ENCODE measurements at regions not wholly inside any gene's neighbourhood (a gene's known extent, or its start where the extent isn't known, plus 50 kb on each side); places are given as distances from the start of the nearest gene placed in this dataset.
"Not testable (repeated sequence)": the region's sequence is repeated elsewhere in the genome, so short reads cannot be mapped to it uniquely, and the experiment has no call there.

- no peak for DNase-seq (ENCODE audit: low spot score)
Observed at GRCh38 chr16:72657164-72657563, 390.8 kb downstream of the ZFHX3 start.

DNA sequence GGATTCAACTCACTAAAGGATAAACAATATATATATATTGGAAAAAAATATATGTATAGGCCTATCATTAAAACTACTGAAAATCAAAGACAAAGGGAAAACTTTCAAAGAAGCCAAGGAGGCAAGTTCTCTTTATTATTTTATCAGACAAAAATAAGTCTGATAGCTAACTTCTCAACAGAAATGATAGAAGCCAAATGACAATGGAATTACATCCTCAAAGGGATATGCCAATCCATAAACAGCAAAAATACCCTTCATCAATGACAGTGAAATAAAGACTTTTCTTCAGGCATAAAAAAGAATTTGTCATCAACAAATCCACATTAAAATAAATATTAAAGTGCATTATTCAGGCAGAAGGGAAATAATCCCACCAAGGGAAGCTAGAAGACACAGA, 393.4 kb downstream of the ZFHX3 start:
- DNase-seq (ENCODE audit: low spot score): no peak

- DNase-seq (ENCODE audit: low spot score): no peak
Observed at GRCh38 chr16:72649254-72649944, 398.5 kb downstream of the ZFHX3 start.

GRCh38 chr16:72646615-72647014, 401.3 kb downstream of the ZFHX3 start:
- DNase-seq (ENCODE audit: low spot score): no peak

DNA sequence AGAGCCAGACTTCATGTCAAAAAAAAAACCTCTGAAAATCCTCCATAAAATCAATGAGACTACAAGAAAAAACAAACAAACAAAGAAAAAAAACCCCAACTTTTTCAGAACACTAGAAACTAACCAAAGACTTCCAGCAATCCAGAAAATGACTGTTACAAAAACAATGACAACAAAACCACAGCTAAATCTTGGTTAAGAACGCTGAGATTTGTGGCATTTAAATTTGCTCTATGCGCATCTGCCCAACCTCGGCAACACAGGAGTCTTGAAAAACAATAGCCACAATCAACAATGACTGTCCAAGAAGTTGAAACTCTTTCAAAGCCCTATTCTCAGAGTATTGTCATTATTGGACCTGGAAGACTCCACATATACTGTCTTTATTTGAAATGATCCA, 402.4 kb downstream of the ZFHX3 start:
- no peak for DNase-seq (ENCODE audit: low spot score)

DNA sequence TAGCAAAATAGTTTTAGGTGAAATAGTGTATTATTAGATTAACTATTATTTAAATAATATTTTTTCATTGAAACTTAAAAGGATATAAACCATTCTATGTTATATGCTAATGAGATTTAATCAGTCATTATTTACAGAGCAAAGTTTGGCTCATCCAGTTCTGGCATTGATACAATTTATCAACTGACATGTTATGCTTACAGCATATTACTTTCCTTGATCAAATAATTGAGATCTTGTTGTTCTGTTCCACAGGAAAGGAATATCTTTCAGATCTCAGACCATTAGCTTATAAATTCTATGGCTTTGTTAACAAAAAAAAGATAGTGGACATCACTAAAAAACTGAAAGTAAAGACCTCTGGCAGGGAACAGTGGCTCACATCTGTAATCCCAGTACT, 403.0 kb downstream of the ZFHX3 start:
- DNase-seq (ENCODE audit: low spot score): no peak

DNA sequence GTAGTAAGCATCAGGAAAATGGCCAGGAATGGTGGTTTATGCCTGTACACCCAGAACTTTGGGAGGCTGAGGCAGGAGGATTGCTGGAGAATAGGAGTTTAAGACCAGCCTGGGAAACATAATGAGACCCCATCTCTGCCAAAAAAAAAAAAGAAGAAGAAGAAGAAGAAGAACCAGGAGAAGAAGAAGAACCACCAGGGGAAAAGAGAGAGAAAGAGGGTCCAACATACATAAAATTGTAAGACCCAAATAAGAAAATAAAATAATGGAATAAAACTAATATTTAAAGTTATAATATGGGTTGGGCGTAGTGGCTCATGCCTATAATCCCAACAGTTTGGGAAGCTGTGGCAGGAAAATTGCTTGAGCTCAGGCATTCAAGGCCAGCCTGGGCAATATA, 408.4 kb downstream of the ZFHX3 start:
- no peak for DNase-seq (ENCODE audit: low spot score)

DNA sequence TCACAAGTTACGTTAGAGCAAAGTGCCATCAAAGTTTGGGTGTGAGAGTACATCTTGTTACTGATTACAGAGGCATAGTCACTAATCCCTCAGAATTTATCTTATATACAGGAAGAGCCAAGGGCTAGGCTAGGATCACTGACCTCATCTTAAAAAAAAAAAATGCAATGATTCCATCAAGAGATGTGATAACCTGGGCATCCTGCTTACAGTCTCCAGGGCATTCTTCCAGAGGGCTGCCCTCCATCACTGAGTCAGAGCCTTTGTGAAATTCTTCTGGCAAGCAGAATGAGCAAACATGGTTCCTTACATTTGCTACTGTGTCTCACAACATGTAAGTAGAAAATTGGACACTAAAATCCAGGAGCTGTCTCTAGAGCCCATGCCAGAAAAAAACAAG, 410.6 kb downstream of the ZFHX3 start:
- DNase-seq (ENCODE audit: low spot score): no peak

GRCh38 chr16:72635694-72636093, 412.2 kb downstream of the ZFHX3 start:
- no peak for DNase-seq (ENCODE audit: low spot score)

- DNase-seq (ENCODE audit: low spot score): no peak
Observed at GRCh38 chr16:72635104-72635503, 412.8 kb downstream of the ZFHX3 start.

GRCh38 chr16:72627182-72627896, 420.6 kb downstream of the ZFHX3 start:
- DNase-seq (ENCODE audit: low spot score): not testable (repeated sequence)

DNA sequence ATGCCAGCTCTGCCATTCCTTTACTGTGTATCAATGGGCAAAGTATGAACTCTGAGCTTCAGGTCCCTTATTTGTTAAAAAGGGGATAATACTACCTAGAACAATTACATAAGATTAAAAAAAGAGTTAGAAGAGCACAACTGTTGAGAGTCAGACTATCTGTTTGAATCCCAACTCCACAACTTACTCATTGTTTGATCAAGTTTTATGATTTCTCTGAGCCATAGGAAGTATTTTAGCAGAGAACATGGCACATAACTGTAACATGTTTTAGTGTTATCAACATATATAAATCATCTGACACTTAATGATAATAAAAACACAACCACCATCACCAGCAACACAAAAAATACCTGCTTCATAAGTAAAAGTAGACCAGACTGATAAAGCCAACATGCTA, 421.3 kb downstream of the ZFHX3 start:
- no peak for DNase-seq (ENCODE audit: low spot score)

GRCh38 chr16:72621651-72622050, 426.3 kb downstream of the ZFHX3 start:
- DNase-seq (ENCODE audit: low spot score): no peak

GRCh38 chr16:72620853-72621252, 427.1 kb downstream of the ZFHX3 start:
- no peak for DNase-seq (ENCODE audit: low spot score)

DNA sequence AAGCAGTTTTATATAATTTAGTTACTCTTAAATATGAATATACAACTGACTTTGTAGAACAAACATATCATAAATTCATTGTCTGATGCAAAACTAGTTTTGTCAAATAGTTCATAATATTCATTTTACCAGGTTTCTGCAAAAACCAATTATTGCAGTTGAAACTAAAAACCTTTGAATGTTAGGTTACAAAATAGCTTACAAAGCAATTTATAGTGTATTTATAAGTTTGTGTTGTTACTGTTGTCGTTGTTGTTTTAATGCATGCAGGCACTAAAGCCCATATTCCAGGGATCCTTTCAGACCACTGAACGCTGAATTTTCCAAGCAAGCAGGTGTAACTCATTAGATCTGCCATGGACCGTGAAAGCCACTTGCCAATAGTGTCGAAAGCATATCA, 427.6 kb downstream of the ZFHX3 start:
- no peak for DNase-seq (ENCODE audit: low spot score)

DNA sequence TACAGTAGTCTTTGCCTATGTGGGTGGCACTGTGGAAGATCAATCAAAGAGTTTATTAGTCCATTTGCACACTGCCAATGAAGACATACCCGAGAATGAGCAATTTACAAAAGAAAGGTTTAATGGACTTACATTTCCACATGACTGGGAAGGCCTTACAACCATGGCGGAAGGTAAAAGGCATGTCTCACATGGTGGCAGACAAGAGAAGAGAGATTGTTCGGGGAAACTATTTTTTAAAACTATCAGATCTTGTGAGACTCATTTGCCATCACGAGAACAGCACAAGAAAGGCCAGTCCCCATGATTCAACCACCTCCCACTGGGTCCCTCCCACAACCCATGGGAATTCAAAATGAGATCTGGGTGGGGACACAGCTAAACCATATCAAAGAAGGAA, 432.1 kb downstream of the ZFHX3 start:
- no peak for DNase-seq (ENCODE audit: low spot score)

DNA sequence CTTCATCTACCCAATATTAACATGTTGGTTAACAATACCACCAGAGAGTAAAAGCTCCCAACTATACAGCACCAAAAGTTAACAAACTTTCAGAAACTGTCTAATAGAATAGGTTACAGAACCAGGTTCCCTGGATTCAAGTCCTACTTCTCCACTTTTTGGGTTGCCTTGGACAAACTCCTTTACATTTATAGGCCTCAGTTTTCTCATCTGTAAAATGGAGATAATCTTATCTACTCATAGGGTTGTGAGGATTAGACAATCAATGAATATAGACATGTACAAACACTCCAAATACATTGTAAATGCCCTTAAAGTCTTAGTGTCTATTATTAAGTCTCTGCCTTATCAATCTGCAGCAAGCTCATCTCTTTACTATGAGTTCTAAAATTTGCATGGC, 435.2 kb downstream of the ZFHX3 start:
- no peak for DNase-seq (ENCODE audit: low spot score)

DNA sequence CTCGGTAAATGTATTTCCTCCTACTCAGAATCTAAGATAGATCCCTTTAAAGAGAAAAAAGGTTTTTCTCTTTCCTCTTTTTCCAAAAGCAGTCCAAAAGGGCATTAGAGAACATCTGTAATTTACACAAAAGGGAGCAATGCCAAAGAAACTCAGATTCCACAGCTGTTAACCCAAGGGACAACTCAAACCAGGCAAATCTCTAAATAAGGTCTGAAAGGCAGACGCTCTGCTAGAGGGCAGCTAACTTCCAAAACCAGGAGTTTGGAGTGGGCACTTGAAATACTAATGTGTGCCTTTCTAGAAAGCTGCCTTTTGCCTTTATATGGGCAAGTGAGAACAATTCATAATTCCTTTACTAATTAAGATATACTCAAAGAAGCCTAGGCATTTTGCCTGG, 435.7 kb downstream of the ZFHX3 start:
- DNase-seq (ENCODE audit: low spot score): no peak

DNA sequence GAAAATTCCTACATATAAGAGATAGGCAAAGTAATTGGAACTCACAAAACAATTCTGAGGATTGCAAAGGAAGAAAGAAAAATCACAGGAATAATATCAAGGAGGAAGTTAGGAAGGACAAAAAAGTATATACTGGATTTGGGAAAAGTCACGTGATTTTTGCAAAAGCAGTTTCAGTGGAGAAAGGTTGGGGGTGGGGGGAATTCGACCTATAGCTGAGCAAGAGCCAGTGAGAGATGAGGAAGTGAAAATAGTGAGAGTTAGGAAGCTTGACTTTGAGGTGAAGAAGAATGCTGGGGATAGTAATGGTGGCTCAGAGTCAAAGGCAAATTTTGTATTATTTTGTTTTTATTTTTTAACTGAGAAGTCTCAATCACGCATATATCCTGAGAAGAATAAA, 438.0 kb upstream of the PMFBP1 start:
- DNase-seq (ENCODE audit: low spot score): no peak

- no peak for DNase-seq (ENCODE audit: low spot score)
Observed at GRCh38 chr16:72609066-72609465, 437.1 kb upstream of the PMFBP1 start.

GRCh38 chr16:72604375-72604774, 432.4 kb upstream of the PMFBP1 start:
- DNase-seq (ENCODE audit: low spot score): no peak

DNA sequence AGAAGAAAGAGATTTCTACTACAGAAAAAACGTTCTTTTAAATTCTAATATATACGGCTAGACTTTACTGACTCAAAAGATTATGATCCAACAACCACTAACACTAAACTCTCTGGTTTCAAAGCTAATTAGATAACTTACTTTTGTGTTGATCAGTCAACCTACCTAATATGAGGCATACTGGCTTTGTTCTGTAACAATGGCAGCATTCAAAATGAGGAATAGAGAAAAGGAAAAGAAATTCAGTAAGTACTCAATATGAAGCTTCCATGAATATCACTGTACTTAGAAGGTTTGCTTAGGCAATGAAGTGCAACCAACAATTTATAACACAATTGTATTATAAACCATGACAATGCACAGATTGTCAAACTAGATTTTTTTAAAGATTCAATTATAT, 430.5 kb upstream of the PMFBP1 start:
- no peak for DNase-seq (ENCODE audit: low spot score)

GRCh38 chr16:72598696-72599095, 426.7 kb upstream of the PMFBP1 start:
- no peak for DNase-seq (ENCODE audit: low spot score)

- DNase-seq (ENCODE audit: low spot score): no peak
Observed at GRCh38 chr16:72597938-72598337, 426.0 kb upstream of the PMFBP1 start.

Measured in pons (tissue), 1 donor.